ENCODE measurements at regions not wholly inside any gene's neighbourhood (a gene's known extent, or its start where the extent isn't known, plus 50 kb on each side); places are given as distances from the start of the nearest gene placed in this dataset.

DNA sequence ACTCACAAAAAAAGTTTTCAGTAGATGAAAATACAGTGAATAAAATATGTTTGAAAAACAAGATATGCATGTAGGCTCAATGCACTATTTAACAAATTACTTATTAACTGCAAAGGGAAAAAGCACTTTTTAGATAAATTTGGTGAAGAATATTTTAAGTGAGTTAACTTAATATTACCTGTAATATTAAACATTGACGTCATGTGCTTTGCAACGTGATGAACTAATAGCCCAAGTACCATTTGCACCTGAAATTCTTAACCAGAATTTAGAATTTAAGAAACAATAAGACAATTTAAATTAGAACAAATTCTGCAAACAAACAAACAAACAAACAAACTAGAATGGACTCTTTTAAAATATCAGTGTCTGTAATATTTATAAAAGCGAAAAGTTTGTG lies 659.0 kb upstream of the NOVA1 start:
- Histone ChIP-seq H3K27ac (ENCODE audit: low read length) (no peak overlapping the region), H3K4me1 (ENCODE audit: control insufficient read depth, insufficient read depth, low read length) (no peaks in the 10 kb centered on the region), H3K9me3 (ENCODE audit: control insufficient read depth, insufficient read depth, low read depth, low read length) (no peaks in the 10 kb centered on the region), H3K27me3 (ENCODE audit: control insufficient read depth, insufficient read depth, low read length) (no peaks in the 10 kb centered on the region), H3K4me3 (ENCODE audit: low read depth in 2 of 2, low read length in 2 of 2) (no peak overlapping the region), H3K36me3 (ENCODE audit: control insufficient read depth, insufficient read depth, low read length) (no peaks in the 10 kb centered on the region)
- ChIA-PET POLR2A (no interaction called here), CTCF (no interaction called here)
- in situ Hi-C loops (cut with HindIII; ENCODE audit: low pct_unique_long_range_greater_than_20kb, low sequenced_read_pairs): no loop called here
- DNase-seq (ENCODE audit: low read depth, low spot score) (no peak), ATAC-seq (no peak)
- TF ChIP-seq POLR2AphosphoS5 (IDR thresholded peaks at IDR 0.05; ENCODE audit: low read depth, low read length): no peak
- no peak for TF ChIP-seq REST (IDR thresholded peaks at IDR 0.05; ENCODE audit: insufficient read depth in 1 of 2, low read depth in 2 of 2, low read length in 1 of 2)
- no peak for TF ChIP-seq TCF7L2 (IDR thresholded peaks at IDR 0.05; ENCODE audit: low read depth, low read length)
- TF ChIP-seq SIN3A (IDR thresholded peaks at IDR 0.05; ENCODE audit: borderline replicate concordance, insufficient read depth, low read depth, low read length): no peak
- TF ChIP-seq CTCF (IDR thresholded peaks at IDR 0.05): no peak
- BruUV-seq (replicated peaks): no TSS peak
- intact Hi-C loops (cut with micrococcal nuclease; ENCODE audit: unreplicated experiment): no loop called here

GRCh38 chr14:27267876-27268275 lies 670.0 kb upstream of the NOVA1 start:
- H3K9me3 ChIP-seq (ENCODE audit: control insufficient read depth, insufficient read depth, low read depth, low read length): no peaks in the 10 kb centered on the region
- no peaks in the 10 kb centered on the region for H3K36me3 ChIP-seq (ENCODE audit: control insufficient read depth, insufficient read depth, low read length)
- TF ChIP-seq REST (IDR thresholded peaks at IDR 0.05; ENCODE audit: insufficient read depth in 1 of 2, low read depth in 2 of 2, low read length in 1 of 2) (no peak), POLR2AphosphoS5 (IDR thresholded peaks at IDR 0.05; ENCODE audit: low read depth, low read length) (no peak), SIN3A (IDR thresholded peaks at IDR 0.05; ENCODE audit: borderline replicate concordance, insufficient read depth, low read depth, low read length) (no peak), TCF7L2 (IDR thresholded peaks at IDR 0.05; ENCODE audit: low read depth, low read length) (no peak), CTCF (IDR thresholded peaks at IDR 0.05) (no peak)
- ChIA-PET POLR2A (no interaction called here), CTCF (no interaction called here)
- H3K4me1 ChIP-seq (ENCODE audit: control insufficient read depth, insufficient read depth, low read length): no peaks in the 10 kb centered on the region
- ATAC-seq: no peak
- H3K4me3 ChIP-seq (ENCODE audit: low read depth in 2 of 2, low read length in 2 of 2): no peak overlapping the region
- intact Hi-C loops (cut with micrococcal nuclease; ENCODE audit: unreplicated experiment) (no loop called here), in situ Hi-C loops (cut with HindIII; ENCODE audit: low pct_unique_long_range_greater_than_20kb, low sequenced_read_pairs) (no loop called here)
- H3K27me3 ChIP-seq (ENCODE audit: control insufficient read depth, insufficient read depth, low read length): no peaks in the 10 kb centered on the region
- no peak for DNase-seq (ENCODE audit: low read depth, low spot score)
- no peak overlapping the region for H3K27ac ChIP-seq (ENCODE audit: low read length)
- BruUV-seq (replicated peaks): no TSS peak
